GM12878 (cell line): ENCODE measurements at regions not wholly inside any gene's neighbourhood (a gene's known extent, or its start where the extent isn't known, plus 50 kb on each side); places are given as distances from the start of the nearest gene placed in this dataset.

Experiments
- ATAC-seq: fragments of 200-7000 bp; cut with Tn5 transposase; 3 replicates; pipeline ENCODE4 v1.9.1; 2020; ENCODE audit warnings: mild to moderate bottlenecking, moderate library complexity
- BruUV-seq: library from RNA; stranded (reverse); fragments of 400-500 nt; replicated peaks from 2 replicates; lab custom pipeline; 2021; lab: Mats Ljungman, UMichigan
- CTCF ChIA-PET: fragments of 300-600 bp; sonication (Branson Sonifier 250); formaldehyde crosslinking; extraction: SDS; loops from one replicate; lab custom pipeline; 2021; ENCODE audit warnings: inconsistent platforms; lab: Yijun Ruan, JAX
- POLR2A ChIA-PET: fragments of 350-600 bp; formaldehyde crosslinking; extraction: SDS; loops from one replicate; lab custom pipeline; 2021; ENCODE audit warnings: inconsistent platforms; lab: Charles Lee
- RAD21 ChIA-PET: fragments of 300-600 bp; sonication (Branson Sonifier 250); formaldehyde crosslinking; loops from one replicate; lab custom pipeline; 2023; ENCODE audit warnings: antibody characterized with exemption; ENCODE audit not compliant: unreplicated experiment; lab: Charles Lee
- SMC1A ChIA-PET: fragments of 300-600 bp; sonication (Branson Sonifier 250); formaldehyde crosslinking; loops from one replicate; lab custom pipeline; 2023; ENCODE audit not compliant: unreplicated experiment, uncharacterized antibody; lab: Charles Lee
- DNase-seq: peaks from one replicate; pipeline ENCODE4 v3.0.0-alpha.2; 2011; ENCODE audit warnings: low read depth, low spot score
- FAIRE-seq: peaks from 3 replicates; lab custom pipeline; 2011; peaks lifted over from hg19 to GRCh38; lab: Jason Lieb, UNC
- H2AFZ ChIP-seq: 2 replicates; pipeline ENCODE4 v1.6.0; 2011; ENCODE audit warnings: low read depth, low read length, control low read depth; ENCODE audit not compliant: control insufficient read depth
- H3K27ac ChIP-seq: 2 replicates; pipeline ENCODE4 v1.5.1; 2011; ENCODE audit warnings: control low read depth; ENCODE audit not compliant: control insufficient read depth, insufficient read depth
- H3K27me3 ChIP-seq, 2 experiments: replicated peaks in 1 of 2; 2 replicates each; pipeline versions ENCODE4 v1.6.0 to v1.6.1; 2011; ENCODE audit warnings: low read length in 1 of 2; ENCODE audit not compliant: control insufficient read depth in 2 of 2, insufficient read depth in 2 of 2
- H3K36me3 ChIP-seq, 2 experiments: 2 replicates each; pipeline ENCODE4 v1.5.1; 2011; ENCODE audit warnings: low read length in 1 of 2; ENCODE audit not compliant: control insufficient read depth in 2 of 2, insufficient read depth in 2 of 2
- H3K4me1 ChIP-seq: 2 replicates; pipeline ENCODE4 v1.6.1; 2011; ENCODE audit warnings: mild to moderate bottlenecking, low read length, moderate library complexity, mixed read lengths; ENCODE audit not compliant: control insufficient read depth, insufficient read depth
- H3K4me2 ChIP-seq: 2 replicates; pipeline ENCODE4 v1.6.0; 2011; ENCODE audit warnings: control low read depth; ENCODE audit not compliant: control insufficient read depth, insufficient read depth
- H3K4me3 ChIP-seq: fragments of 200-600 bp; sonication (generic); 2 replicates; pipeline ENCODE4 v1.5.1; 2016
- H3K79me2 ChIP-seq: 2 replicates; pipeline ENCODE4 v1.6.0; 2011; ENCODE audit warnings: low read length; ENCODE audit not compliant: control insufficient read depth, insufficient read depth
- H3K9ac ChIP-seq: 2 replicates; pipeline ENCODE4 v1.8.0; 2011; ENCODE audit warnings: low read length, control low read depth, mixed read lengths; ENCODE audit not compliant: control insufficient read depth, insufficient read depth
- H3K9me3 ChIP-seq: replicated peaks from 3 replicates; pipeline ENCODE4 v1.5.1; 2011; ENCODE audit warnings: mild to moderate bottlenecking, low read length; ENCODE audit not compliant: control insufficient read depth, insufficient read depth
- H4K20me1 ChIP-seq: 2 replicates; pipeline ENCODE4 v1.6.0; 2011; ENCODE audit not compliant: control insufficient read depth, insufficient read depth
- CBFB ChIP-seq: IDR thresholded peaks from 2 replicates; pipeline ENCODE4 v1.6.1; 2016; ENCODE audit warnings: antibody characterized with exemption, low read depth
- HCFC1 ChIP-seq: fragments of 150-350 bp; IDR thresholded peaks from 2 replicates; pipeline ENCODE4 v1.6.1; 2014; ENCODE audit warnings: low read length
- HDAC2 ChIP-seq: fragments of 200-600 bp; sonication (generic); IDR thresholded peaks from 2 replicates; pipeline ENCODE4 v1.6.1; 2017
- HDAC6 ChIP-seq: fragments of 200-600 bp; sonication (generic); IDR thresholded peaks from one replicate; pipeline ENCODE4 v1.8.0; 2017; ENCODE audit warnings: antibody characterized with exemption; ENCODE audit not compliant: unreplicated experiment
- HDGF ChIP-seq: fragments of 450-650 bp; IDR thresholded peaks from 2 replicates; pipeline ENCODE4 v1.6.1; 2016; ENCODE audit warnings: antibody characterized with exemption
- NBN ChIP-seq: fragments of 450-650 bp; IDR thresholded peaks from 2 replicates; pipeline ENCODE4 v1.6.1; 2016
- NRF1 ChIP-seq: conservative IDR thresholded peaks from 2 replicates; pipeline ENCODE4 v1.6.1; 2011; ENCODE audit warnings: mild to moderate bottlenecking, low read depth, low read length, improper control_type of control experiment
- PKNOX1 ChIP-seq: fragments of 450-650 bp; IDR thresholded peaks from 2 replicates; pipeline ENCODE4 v1.6.1; 2016; ENCODE audit warnings: mild to moderate bottlenecking
- RCOR1 ChIP-seq: conservative IDR thresholded peaks from 2 replicates; pipeline ENCODE4 v1.6.1; 2012; ENCODE audit warnings: low read depth, low read length, improper control_type of control experiment
- RELA ChIP-seq: fragments of 450-650 bp; IDR thresholded peaks from 2 replicates; pipeline ENCODE4 v1.8.0; 2014; ENCODE audit warnings: borderline replicate concordance; ENCODE audit not compliant: partially characterized antibody
- RFX5 ChIP-seq: IDR thresholded peaks from 2 replicates; pipeline ENCODE4 v1.6.1; 2011; ENCODE audit warnings: low read depth, low read length, improper control_type of control experiment
- SREBF1 ChIP-seq: IDR thresholded peaks from 2 replicates; pipeline ENCODE4 v1.6.1; 2012; ENCODE audit warnings: mild to moderate bottlenecking, low read length
- SREBF2 ChIP-seq: IDR thresholded peaks from 2 replicates; pipeline ENCODE4 v1.6.1; 2012; ENCODE audit warnings: mild to moderate bottlenecking, low read length
- SRF ChIP-seq, 2 experiments: IDR thresholded peaks; 2 replicates each; pipeline ENCODE4 v1.6.1; 2011; ENCODE audit warnings: low read depth in 2 of 2, low read length in 2 of 2, mild to moderate bottlenecking in 1 of 2, moderate library complexity in 1 of 2
- TBL1XR1 ChIP-seq: IDR thresholded peaks from 2 replicates; pipeline ENCODE4 v1.6.1; 2012; ENCODE audit warnings: low read depth, low read length, improper control_type of control experiment
- YY1 ChIP-seq: IDR thresholded peaks from 2 replicates; pipeline ENCODE4 v1.6.1; 2011; ENCODE audit warnings: low read depth, mild to moderate bottlenecking, low read length
- ZNF384 ChIP-seq: IDR thresholded peaks from 2 replicates; pipeline ENCODE4 v1.6.1; 2012; ENCODE audit warnings: low read depth, mild to moderate bottlenecking, low read length, improper control_type of control experiment, borderline replicate concordance
- WGBS: methylation state at CpG from one replicate; pipeline ENCODE4 v1.1.6; 2016; ENCODE audit warnings: low lambda C conversion rate; ENCODE audit not compliant: insufficient replicate concordance, insufficient coverage; ENCODE audit errors: missing lambda C conversion rate; 5-methylcytosine and 5-hydroxymethylcytosine counted together
- in situ Hi-C: fragments of 300-500 bp; cut with MboI; formaldehyde crosslinking; loops from 9 replicates; pipeline ENCODE4 v1.14.3; 2018; ENCODE audit warnings: mixed read lengths
- intact Hi-C: fragments of 100-400 bp; cut with micrococcal nuclease; formaldehyde crosslinking; loops from one replicate; pipeline ENCODE4 v1.14.2; 2022; ENCODE audit not compliant: unreplicated experiment
- TF ChIP-seq, protein P1 (sequence below): fragments of 450-650 bp; IDR thresholded peaks from 2 replicates; pipeline ENCODE4 v1.6.1; 2017; ENCODE audit warnings: mild to moderate bottlenecking, moderate library complexity
- TF ChIP-seq, protein P2 (sequence below), 3 experiments: IDR thresholded peaks in 2 of 3; conservative IDR thresholded peaks in 1 of 3; 2 replicates each; pipeline ENCODE4 v1.5.1; 2011; ENCODE audit warnings: low read depth in 3 of 3, low read length in 3 of 3, mild to moderate bottlenecking in 3 of 3, control low read depth in 2 of 3, moderate library complexity in 2 of 3, inconsistent platforms in 1 of 3, mixed read lengths in 1 of 3; ENCODE audit not compliant: control insufficient read depth in 2 of 3, insufficient read depth in 1 of 3; ENCODE audit errors: extremely low read depth in 1 of 3

- TF ChIP-seq, protein P1, sequence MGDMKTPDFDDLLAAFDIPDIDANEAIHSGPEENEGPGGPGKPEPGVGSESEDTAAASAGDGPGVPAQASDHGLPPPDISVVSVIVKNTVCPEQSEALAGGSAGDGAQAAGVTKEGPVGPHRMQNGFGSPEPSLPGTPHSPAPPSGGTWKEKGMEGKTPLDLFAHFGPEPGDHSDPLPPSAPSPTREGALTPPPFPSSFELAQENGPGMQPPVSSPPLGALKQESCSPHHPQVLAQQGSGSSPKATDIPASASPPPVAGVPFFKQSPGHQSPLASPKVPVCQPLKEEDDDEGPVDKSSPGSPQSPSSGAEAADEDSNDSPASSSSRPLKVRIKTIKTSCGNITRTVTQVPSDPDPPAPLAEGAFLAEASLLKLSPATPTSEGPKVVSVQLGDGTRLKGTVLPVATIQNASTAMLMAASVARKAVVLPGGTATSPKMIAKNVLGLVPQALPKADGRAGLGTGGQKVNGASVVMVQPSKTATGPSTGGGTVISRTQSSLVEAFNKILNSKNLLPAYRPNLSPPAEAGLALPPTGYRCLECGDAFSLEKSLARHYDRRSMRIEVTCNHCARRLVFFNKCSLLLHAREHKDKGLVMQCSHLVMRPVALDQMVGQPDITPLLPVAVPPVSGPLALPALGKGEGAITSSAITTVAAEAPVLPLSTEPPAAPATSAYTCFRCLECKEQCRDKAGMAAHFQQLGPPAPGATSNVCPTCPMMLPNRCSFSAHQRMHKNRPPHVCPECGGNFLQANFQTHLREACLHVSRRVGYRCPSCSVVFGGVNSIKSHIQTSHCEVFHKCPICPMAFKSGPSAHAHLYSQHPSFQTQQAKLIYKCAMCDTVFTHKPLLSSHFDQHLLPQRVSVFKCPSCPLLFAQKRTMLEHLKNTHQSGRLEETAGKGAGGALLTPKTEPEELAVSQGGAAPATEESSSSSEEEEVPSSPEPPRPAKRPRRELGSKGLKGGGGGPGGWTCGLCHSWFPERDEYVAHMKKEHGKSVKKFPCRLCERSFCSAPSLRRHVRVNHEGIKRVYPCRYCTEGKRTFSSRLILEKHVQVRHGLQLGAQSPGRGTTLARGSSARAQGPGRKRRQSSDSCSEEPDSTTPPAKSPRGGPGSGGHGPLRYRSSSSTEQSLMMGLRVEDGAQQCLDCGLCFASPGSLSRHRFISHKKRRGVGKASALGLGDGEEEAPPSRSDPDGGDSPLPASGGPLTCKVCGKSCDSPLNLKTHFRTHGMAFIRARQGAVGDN, result no peak
- TF ChIP-seq SRF (IDR thresholded peaks at IDR 0.05; ENCODE audit: low read depth in 2 of 2, low read length in 2 of 2) (no peak), HCFC1 (no peak)
Measured at GRCh38 chr2:220779931-220780330, 792.2 kb downstream of the EPHA4 start (continued).

- H2AFZ ChIP-seq, result no peak overlapping the region
- intact Hi-C loops, result no loop called here
- no peaks in the 10 kb centered on the region for H4K20me1 ChIP-seq
- H3K36me3 ChIP-seq, result no peaks in the 10 kb centered on the region
- H3K9ac ChIP-seq, result no peak overlapping the region
- SMC1A ChIA-PET, result no interaction called here
- no peak for DNase-seq
- CTCF ChIA-PET, result interaction anchor here (0.6 kb wide), 1 partner anchor 9 kb away, joined by 3 read pairs; no protein-coding TSS in a partner anchor
- in situ Hi-C loops, result no loop called here
- ATAC-seq, result no peak
- no peak overlapping the region for H3K4me3 ChIP-seq
- H3K79me2 ChIP-seq, result no peaks in the 10 kb centered on the region
- RAD21 ChIA-PET, result no interaction called here
- BruUV-seq, result no TSS peak
- no peak overlapping the region for H3K27ac ChIP-seq
- H3K27me3 ChIP-seq, result no peaks in the 10 kb centered on the region
- no peak for FAIRE-seq
- H3K4me1 ChIP-seq, result no peaks in the 10 kb centered on the region
- H3K4me2 ChIP-seq, result no peak overlapping the region
- POLR2A ChIA-PET, result no interaction called here
- 10% methylated on average over 5 of the region's 5 CpGs for WGBS
- no peaks in the 10 kb centered on the region for H3K9me3 ChIP-seq
- no peak for TF ChIP-seq YY1
- TF ChIP-seq ZNF384, result no peak
- no peak for TF ChIP-seq NBN
- TF ChIP-seq RCOR1, result no peak
- TF ChIP-seq TBL1XR1, result no peak
- no peak for TF ChIP-seq CBFB
- TF ChIP-seq, protein P2, sequence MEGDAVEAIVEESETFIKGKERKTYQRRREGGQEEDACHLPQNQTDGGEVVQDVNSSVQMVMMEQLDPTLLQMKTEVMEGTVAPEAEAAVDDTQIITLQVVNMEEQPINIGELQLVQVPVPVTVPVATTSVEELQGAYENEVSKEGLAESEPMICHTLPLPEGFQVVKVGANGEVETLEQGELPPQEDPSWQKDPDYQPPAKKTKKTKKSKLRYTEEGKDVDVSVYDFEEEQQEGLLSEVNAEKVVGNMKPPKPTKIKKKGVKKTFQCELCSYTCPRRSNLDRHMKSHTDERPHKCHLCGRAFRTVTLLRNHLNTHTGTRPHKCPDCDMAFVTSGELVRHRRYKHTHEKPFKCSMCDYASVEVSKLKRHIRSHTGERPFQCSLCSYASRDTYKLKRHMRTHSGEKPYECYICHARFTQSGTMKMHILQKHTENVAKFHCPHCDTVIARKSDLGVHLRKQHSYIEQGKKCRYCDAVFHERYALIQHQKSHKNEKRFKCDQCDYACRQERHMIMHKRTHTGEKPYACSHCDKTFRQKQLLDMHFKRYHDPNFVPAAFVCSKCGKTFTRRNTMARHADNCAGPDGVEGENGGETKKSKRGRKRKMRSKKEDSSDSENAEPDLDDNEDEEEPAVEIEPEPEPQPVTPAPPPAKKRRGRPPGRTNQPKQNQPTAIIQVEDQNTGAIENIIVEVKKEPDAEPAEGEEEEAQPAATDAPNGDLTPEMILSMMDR (IDR thresholded peaks at IDR 0.05 in 2 of 3, conservative IDR thresholded peaks at IDR 0.05 in 1 of 3; ENCODE audit: control insufficient read depth in 2 of 3, extremely low read depth in 1 of 3, insufficient read depth in 1 of 3, low read depth in 3 of 3, low read length in 3 of 3), result no peak
- TF ChIP-seq SREBF2, result no peak
- TF ChIP-seq HDAC2, result no peak
- no peak for TF ChIP-seq PKNOX1
- no peak for TF ChIP-seq HDAC6
- no peak for TF ChIP-seq NRF1
- TF ChIP-seq RELA, result no peak
- TF ChIP-seq HDGF, result no peak
- TF ChIP-seq SREBF1, result no peak
- no peak for TF ChIP-seq RFX5
Measured at GRCh38 chr2:220781622-220782241, 790.4 kb downstream of the EPHA4 start.
